ENCODE measurements at regions not wholly inside any gene's neighbourhood (a gene's known extent, or its start where the extent isn't known, plus 50 kb on each side); places are given as distances from the start of the nearest gene placed in this dataset.
A peak's percentile ranks its signal among the peaks of the same experiment; 100 is the strongest.

DNA sequence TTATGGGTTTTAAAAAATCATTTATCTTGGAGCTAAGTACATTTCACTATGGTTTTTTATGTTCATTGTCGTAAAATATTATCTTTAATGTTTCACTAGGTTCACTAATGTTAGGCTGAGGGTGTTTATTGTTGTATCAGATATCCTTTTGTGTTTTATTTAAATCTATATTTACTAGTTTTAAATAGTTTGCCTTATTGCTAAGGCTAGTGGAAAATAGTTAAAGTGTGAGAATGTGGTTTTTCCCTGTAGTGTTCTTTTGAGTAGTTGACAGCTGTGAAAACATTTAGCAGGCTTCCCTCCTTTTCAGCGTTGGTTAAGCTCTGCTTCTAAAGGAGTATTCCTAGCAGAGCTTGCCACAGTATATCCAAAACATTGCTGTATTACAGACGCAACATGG is 139.0 kb downstream of the TM9SF2 start:
- DNase-seq = no peak

DNA sequence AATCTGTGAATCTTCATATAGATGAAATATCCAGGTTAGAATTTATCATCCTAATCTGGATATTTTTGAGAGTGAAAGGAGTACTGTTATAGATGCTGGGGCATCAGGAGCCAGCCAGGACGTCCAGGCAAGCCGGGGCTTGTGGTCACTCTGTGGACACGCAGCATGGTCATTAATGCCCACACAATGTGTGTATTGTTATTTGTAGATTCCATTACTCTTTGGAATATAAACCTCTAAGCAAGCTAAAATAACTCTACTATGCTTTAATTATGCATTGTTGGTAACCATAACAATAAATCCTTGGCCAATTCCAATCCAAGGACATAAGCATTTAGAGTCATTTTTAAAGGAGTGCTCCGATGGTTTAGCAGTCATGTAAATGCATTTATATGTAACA is 137.9 kb downstream of the TM9SF2 start:
- no peak for DNase-seq

DNA sequence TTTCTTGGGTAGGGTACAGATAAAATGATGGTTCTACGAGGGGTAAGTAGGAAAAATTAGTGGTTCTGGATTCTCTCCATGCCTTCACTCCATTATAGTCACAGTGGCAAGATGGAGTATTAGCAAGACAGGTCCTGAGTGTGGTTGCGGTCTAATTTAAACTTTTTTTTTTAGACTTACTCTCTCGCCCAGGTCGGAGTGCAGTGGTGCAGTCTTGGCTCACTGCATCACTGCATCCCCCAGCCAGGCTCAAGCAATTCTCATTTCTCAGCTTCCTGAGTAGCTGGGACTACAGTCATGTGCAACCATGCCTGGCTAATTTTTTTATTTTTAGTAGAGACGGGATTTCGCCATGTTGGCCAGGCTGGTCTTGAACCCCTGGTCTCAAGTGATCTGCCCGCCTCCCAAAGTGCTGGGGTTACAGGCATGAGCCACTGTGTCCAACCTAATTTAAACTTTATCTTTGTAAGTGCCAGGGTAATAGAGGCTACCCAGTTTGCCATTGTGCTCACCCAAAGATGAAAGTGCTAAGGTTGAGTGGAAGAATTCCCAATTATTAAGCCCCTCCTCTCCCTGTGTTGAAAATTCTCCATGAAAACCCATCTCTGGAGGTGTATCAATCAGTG is 135.6 kb downstream of the TM9SF2 start:
- DNase-seq = no peak

DNA sequence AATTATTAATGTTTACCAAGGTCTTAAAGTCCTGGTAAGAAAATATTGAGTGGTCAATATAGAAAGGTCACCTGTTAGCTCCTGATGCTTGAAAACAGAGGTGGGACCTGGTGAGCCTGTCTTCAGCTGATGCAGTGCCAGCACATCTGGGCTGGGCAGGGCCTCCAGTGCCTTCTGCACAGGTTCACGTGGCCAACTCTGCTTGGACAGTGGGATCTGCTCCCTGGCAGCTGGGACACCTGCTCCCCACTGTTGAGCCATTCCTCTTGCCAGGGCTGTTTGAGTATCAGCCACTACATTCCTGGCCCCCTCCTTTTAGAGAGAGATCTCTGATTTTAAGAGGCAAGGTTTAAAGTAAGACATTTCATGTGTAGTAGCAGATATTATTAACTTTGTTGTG is 135.0 kb downstream of the TM9SF2 start:
- DNase-seq = no peak

DNA sequence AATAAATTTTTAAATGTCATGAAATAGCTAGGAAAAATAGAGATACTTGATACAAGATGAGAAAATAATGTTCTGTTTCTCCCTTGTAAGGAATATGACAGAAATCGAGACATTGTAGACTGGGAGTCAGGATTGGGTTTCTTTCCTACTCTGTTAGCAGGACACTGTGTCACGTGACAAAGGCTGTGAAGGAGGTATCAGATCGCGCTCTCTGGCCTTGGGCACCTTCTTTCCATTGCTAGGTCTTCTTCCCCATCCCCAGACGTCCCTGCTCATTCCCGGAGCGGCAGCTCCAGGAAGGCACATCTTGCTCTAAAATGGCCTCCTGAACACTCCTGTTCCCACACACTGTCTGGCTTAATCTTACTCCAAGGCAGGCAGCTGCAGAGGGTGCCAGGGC is 133.4 kb downstream of the TM9SF2 start:
- DNase-seq = no peak

DNA sequence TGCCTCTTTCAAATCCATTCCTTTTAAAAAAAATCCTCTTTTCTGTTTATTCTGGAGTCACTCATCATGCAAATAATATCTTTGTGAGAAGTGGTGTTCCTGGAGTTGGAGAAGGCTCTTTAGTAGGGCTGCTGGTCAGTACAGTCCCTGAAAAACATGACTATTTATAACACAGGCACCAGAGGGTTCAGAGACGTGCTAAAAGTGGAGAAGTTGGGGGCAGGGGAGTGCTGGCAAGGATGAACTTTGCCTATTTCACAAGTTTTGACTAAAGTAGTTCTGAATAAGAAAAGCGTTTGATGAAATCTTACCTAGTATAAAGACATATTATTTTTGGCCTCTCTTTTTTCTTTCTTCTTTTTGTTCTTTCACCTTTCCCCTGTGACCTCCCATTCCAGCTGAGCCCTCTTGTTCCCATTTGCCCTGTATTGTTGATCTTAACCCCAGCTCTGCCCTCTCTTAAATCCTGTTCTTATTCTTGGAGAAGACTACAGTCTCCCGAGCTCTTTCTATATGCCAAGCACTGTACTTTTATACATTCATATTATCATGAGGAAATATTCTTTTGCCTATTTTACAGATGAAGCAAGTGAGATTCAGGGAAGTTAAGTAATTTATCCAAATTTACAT is 129.1 kb downstream of the TM9SF2 start:
- no peak for DNase-seq

DNA sequence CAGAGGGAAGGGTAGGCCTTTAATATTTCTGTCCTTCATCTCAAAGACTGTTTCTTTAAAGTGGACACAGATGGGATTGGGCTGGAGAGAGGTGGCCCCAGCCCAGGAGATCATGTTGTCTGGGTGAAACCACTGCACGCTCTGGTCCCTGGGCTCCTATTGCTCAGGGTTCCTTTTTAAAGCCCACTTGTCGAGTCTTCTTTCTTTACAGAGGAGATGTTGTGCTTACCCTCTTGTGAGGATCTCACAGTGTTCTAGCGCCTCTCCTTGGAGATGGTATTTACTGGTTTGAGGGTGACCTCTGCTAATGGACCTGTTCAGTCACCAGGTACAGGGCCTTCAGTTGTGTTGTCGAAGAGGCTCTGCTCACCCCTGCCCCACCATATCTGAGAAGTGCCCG is 128.4 kb downstream of the TM9SF2 start:
- no peak for DNase-seq

DNA sequence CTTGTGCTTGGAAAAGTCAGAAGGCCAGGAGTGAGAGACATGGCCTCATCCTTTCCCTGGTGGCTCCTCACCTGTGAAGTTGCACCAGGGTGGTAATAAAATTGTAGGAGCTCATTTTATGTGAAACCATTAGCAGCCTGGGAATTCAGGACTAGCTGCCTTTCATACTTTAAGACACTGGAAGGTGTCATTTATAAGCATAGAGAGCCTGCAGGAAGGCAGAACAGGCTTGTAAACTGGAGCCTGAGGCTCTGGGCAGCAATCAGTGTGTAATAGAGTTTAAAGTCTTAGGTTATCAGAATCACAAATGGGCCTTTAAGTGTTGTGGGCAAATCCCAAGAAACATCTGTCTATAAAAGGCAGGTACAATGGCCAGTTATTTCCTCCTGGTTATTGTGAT is 127.2 kb downstream of the TM9SF2 start:
- no peak for DNase-seq

DNA sequence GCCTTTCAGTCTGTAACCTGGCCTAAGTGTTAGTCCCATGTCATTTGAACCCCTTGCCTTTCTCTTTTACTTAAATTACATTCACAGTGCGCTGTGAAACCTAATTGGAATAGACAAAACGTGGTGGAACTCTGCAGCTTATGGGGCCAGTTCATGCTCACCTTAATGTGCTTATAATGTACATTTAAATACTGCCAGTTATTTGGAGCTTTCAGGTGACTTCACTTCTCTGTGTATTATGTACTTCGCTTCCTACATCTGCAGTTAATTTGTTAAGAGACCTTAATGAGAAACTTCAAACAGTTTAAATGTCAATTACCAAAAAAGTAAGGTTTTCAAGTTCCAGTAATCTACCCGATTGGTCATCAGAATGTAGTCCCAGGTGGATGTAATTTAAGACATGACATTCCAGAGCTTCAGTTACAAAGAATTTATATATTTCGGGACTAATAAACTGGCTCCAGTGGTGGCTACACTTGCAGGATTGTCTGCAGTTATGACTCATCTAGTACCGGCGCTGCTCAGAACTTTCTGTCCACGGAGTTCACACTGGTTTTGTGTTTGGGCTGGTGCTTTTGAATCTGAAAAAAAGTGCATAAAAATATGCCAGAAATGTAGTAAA is 125.3 kb downstream of the TM9SF2 start:
- no peak for DNase-seq

DNA sequence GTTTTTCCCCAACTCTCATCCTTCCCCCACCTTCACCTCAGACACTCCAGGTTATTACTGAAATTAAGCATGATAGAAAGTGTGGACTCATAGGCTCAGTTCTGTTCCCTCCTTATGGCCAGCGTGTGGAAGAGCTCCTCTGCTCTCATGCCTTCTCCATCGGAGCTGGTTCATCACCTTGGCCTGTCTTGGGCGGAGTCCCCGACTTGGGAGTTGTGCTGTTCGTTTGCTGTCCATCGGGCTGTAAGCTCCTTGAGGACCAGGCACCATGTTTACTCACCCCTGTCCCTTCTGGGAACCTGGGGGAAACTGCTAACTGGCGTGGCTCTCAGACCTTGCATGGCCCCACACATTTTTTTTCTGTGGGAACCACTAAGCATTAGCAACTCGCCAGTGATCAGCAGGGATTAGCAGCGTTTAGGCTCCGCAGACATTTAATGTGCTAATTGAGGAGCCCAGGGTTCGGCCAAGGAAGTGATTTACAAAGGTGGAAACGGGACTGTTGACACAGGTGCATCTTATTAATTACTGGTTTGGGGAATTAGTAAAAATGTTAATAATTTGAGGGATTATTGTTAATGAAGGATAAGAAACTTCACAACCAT is 123.8 kb downstream of the TM9SF2 start:
- no peak for DNase-seq

DNA sequence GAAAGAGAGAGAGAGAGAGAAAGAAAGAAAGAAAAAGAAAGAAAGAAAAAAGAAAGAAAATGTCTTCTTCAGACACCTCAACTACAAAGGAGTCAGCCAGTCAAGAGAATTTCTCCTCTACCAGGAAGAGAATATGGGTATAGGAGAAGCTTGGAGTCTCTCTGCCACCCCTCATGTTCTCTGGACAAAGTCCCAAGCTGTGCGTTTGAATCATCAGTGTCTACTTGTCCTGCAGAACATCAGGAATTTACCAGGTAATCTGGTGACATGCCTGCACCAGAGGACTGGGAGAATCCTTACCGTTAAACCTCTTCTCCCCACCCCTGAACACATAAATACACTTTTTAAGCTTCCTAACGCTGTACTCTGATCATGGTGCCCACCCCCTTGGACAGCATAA is 119.5 kb downstream of the TM9SF2 start:
- DNase-seq = no peak

DNA sequence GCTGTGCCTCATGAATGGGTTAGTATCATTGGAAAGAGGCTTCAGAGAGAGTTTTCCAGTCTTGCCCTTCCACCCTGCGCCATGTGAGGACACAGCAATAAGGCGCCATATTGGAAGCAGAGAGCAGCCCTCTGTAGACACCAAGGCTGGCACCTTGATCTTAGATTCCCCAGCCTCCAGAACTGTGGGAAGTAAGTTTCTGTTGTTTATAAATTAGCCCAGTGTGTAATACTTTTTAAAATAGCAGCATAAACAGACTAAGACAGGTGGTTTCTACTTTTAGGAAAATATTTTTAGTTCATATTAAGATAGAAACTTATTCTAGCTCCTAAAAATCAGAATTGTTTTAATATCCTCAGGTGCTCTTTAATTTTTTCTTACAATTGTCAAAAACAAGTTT is 117.9 kb downstream of the TM9SF2 start:
- no peak for DNase-seq

DNA sequence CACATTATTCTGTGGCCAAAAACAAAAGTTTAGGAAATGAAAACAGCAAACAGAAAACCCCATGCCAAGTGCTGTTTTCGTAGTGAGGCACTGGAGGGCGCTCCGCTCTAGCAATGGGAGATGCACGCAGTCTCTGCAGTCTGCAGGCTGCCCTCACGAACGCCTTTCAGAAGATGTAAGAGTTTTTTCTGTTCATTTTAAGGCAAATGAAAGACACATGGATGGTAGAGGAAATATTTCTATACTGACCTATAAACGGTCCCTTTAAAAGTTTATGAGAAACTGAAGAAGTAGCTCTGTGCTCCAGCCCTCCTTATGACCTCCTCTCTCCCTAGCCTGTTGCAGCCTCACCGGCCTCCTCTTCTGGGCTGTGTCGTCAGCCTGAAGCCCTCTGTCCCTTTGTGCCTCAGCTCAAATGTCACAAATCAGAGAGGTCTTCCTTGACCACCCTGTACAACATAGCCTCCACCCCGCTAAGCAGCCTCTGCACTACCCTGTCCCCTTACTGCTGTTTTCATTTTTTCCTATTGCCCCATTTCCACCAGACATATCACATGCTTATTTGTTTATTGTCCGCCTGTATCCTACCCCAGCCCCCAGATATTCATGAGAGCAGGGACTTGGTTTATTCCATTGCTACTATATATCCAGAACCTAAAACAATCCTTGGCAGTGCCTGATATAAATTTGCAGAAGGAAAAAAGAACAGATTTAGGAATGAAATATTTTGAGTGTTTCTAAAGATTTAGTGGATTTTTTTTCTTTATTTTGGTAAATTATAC is 116.4 kb downstream of the TM9SF2 start:
- DNase-seq = peak; percentile 53

DNA sequence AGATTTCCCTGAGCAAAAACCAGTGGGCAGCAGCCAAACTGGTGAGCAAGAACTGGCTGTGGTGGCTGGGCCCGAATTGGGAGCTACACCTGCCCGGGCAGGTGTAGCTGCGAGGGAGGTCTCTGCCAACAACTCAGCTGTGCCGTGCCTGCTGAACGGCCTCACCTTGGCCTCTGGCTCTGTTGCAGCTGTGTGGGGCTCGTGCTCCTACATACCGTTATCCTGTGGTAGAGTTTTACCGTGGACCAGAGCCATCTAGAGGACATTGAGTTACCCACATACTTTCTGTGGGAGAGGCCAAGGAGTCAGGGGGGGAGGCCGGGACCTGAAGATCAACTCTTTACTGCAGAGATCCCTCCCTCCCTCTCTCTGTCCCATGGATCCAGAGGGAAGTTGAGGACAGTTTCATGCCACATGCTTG is 113.2 kb downstream of the TM9SF2 start:
- no peak for DNase-seq

All from right kidney (tissue), 1 donor.